Neural progenitor cell (in vitro differentiated cells): ENCODE measurements at regions not wholly inside any gene's neighbourhood (a gene's known extent, or its start where the extent isn't known, plus 50 kb on each side); places are given as distances from the start of the nearest gene placed in this dataset.
"Not testable (repeated sequence)": the region's sequence is repeated elsewhere in the genome, so short reads cannot be mapped to it uniquely, and the experiment has no call there.

ENCODE experiments used
- CTCF ChIP-seq: fragments of 200-600 bp; sonication (generic); IDR thresholded peaks from 2 replicates; pipeline ENCODE4 v1.5.1; 2017; ENCODE audit warnings: antibody characterized with exemption, mild to moderate bottlenecking
- EZH2 ChIP-seq: fragments of 200-600 bp; sonication (generic); IDR thresholded peaks from 2 replicates; pipeline ENCODE4 v1.6.1; 2017; ENCODE audit warnings: antibody characterized with exemption, mild to moderate bottlenecking, moderate library complexity
- EZH2phosphoT487 ChIP-seq: fragments of 200-600 bp; sonication (generic); IDR thresholded peaks from 2 replicates; pipeline ENCODE4 v1.6.1; 2017; ENCODE audit warnings: antibody characterized with exemption

GRCh38 chr7:136419740-136420139 lies 442.6 kb upstream of the MTPN start:
- not testable (repeated sequence) for TF ChIP-seq CTCF, EZH2phosphoT487, EZH2
